Coronary artery (tissue), 2 donors: ENCODE measurements at regions not wholly inside any gene's neighbourhood (a gene's known extent, or its start where the extent isn't known, plus 50 kb on each side); places are given as distances from the start of the nearest gene placed in this dataset.

Experiments used
- DNase-seq: peaks from one replicate; pipeline ENCODE4 v3.0.0-alpha.2; 2017; ENCODE audit warnings: low spot score
- H3K27ac ChIP-seq, 2 donors: fragments of 200-600 bp; sonication (generic); one replicate each; pipeline ENCODE4 v1.5.1; 2016 to 2019
- H3K4me3 ChIP-seq: fragments of 200-600 bp; sonication (generic); 2 replicates; pipeline ENCODE4 v1.5.1; 2016; ENCODE audit warnings: mild to moderate bottlenecking, moderate library complexity
- CTCF ChIP-seq: fragments of 200-600 bp; sonication (generic); IDR thresholded peaks from one replicate; pipeline ENCODE4 v1.5.1; 2019; ENCODE audit warnings: antibody characterized with exemption

- DNase-seq, result no peak
- TF ChIP-seq CTCF, result no peak
- H3K27ac ChIP-seq, result no peak overlapping the region
- H3K4me3 ChIP-seq, result no peak overlapping the region
Measured at GRCh38 chr2:138323382-138324067, 178.0 kb upstream of the SPOPL start.

GRCh38 chr2:138324068-138324771, 177.3 kb upstream of the SPOPL start:
- H3K4me3 ChIP-seq, result no peak overlapping the region
- no peak for TF ChIP-seq CTCF
- H3K27ac ChIP-seq, result no peak overlapping the region
- DNase-seq, result no peak

GRCh38 chr2:138327967-138328366, 173.6 kb upstream of the SPOPL start:
- TF ChIP-seq CTCF, result no peak
- DNase-seq, result no peak
- H3K4me3 ChIP-seq, result no peak overlapping the region
- no peak overlapping the region for H3K27ac ChIP-seq

GRCh38 chr2:138329162-138329561, 172.4 kb upstream of the SPOPL start:
- TF ChIP-seq CTCF, result no peak
- Histone ChIP-seq H3K27ac (no peak overlapping the region), H3K4me3 (no peak overlapping the region)
- no peak for DNase-seq

GRCh38 chr2:138329591-138329990, 172.0 kb upstream of the SPOPL start:
- no peak for TF ChIP-seq CTCF
- DNase-seq, result no peak
- no peak overlapping the region for H3K4me3 ChIP-seq

GRCh38 chr2:138333121-138333520, 168.4 kb upstream of the SPOPL start:
- Histone ChIP-seq H3K4me3 (no peak overlapping the region), H3K27ac (no peak overlapping the region)
- no peak for DNase-seq
- TF ChIP-seq CTCF, result no peak

More at GRCh38 chr2:138329591-138329990, 172.0 kb upstream of the SPOPL start:
- no peak overlapping the region for H3K27ac ChIP-seq

- no peak for TF ChIP-seq CTCF
- Histone ChIP-seq H3K27ac (no peak overlapping the region), H3K4me3 (no peak overlapping the region)
- no peak for DNase-seq
Measured at GRCh38 chr2:138333677-138334076, 167.9 kb upstream of the SPOPL start.
